Stimulated activated naive CD8-positive, alpha-beta T cell treated with anti-CD3 and anti-CD28 coated beads, Interleukin-15, Interleukin-2, amounts not matched to agents 100 U/mL and 50 U/mL, for 24 hours (primary cell): ENCODE measurements at regions not wholly inside any gene's neighbourhood (a gene's known extent, or its start where the extent isn't known, plus 50 kb on each side); places are given as distances from the start of the nearest gene placed in this dataset.

Experiments used
- ATAC-seq: fragments of 150-1000 bp; cut with Tn5 transposase; one replicate; pipeline ENCODE4 v1.10.0; 2021
- DNase-seq: peaks from one replicate; pipeline ENCODE4 v3.0.0; 2021

- peak; percentile 79 for ATAC-seq
- DNase-seq = no peak
These were observed 208.2 kb downstream of the DLL1 start for GRCh38 chr6:170082531-170083187.

- ATAC-seq (no peak), DNase-seq (no peak)
These were observed 208.8 kb downstream of the DLL1 start for GRCh38 chr6:170082067-170082466.

GRCh38 chr6:170081556-170081955 lies 209.3 kb downstream of the DLL1 start:
- ATAC-seq (no peak), DNase-seq (no peak)

- no peak for DNase-seq
- ATAC-seq = no peak
These were observed 210.0 kb downstream of the DLL1 start for GRCh38 chr6:170080828-170081371.

GRCh38 chr6:170080169-170080827 lies 210.6 kb downstream of the DLL1 start:
- DNase-seq (no peak), ATAC-seq (no peak)

DNA sequence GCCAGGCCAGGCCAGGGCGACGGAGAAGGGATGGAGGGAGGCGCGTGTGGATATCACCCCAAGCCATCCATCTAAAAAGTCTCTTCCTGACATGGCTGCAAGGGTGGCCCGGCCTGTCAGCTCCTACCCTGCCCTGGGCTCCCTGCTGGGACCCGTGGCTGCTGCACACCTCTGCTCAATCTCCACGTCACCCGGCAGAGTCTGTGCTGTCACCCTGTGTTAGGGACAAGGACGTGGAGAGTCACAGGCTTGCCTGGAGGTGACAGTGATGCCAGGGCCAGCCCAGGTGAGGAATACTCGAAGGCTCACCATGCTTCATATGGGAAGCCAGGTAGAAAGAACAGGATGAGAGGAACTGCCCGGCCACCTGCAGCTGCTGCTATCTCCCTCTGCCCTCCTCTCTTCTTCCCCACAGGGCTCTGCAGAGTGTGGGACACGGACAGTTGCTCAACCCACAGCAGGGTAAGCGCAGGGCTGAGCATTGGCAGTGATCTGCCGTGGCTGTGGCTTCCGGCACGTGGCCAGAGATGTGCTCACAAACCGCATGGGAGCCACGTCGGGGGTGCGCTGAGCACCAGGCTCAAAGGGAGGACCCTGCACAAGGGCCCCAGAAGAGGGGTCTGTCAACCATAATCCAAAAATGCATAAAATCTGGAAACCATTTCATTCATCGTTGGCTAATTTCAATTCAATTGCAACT lies 214.3 kb downstream of the DLL1 start:
- no peak for DNase-seq
- no peak for ATAC-seq

DNA sequence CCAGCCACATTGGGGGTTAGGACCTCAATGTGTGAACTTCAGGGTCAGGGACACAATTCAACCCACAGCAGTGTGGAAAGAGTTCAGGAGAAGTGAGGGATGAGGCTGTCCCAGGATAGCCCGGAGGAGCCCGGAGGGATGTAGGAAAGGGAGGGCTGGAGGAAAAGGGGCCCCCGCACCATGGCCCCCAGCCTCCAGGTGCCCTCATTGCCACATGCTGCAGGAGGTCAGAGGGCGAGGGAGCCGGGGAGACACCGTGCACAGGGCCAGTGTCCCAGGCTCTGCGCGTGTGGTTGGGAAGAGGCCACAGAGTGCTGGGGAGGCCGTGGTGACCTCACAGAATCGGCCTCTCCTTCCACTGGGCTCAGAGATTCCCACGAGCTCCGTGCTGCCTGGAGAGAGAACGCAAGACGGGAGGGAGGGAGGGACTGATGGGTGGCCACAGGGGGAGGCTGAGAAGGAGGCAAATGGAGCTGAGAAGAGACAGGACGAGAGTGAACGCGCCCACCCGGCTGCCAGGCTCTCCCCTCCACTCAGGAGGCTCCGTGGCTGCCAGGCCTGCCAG lies 215.1 kb downstream of the DLL1 start:
- ATAC-seq (no peak), DNase-seq (no peak)

GRCh38 chr6:170074907-170075306 lies 216.0 kb downstream of the DLL1 start:
- DNase-seq (no peak), ATAC-seq (no peak)

DNA sequence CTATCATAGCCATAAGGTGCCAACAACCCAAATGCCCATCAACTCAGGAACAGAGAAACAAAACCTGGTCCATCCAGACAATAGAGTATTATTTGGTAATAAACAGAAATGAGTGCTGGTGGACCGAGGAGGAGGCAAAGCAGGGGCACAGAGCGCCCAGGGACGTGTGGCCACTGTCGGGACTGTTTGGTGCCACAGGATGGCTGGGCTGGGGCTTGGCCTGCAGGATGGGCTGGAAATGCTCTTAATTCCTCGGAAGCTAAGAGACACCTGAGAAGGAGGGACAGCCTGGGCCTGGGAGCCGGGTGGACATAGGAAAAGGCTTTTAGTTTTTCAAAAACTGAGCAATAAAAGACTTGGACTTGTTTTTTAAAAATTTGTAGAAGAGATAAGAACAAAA lies 216.4 kb downstream of the DLL1 start:
- ATAC-seq (no peak), DNase-seq (no peak)

DNA sequence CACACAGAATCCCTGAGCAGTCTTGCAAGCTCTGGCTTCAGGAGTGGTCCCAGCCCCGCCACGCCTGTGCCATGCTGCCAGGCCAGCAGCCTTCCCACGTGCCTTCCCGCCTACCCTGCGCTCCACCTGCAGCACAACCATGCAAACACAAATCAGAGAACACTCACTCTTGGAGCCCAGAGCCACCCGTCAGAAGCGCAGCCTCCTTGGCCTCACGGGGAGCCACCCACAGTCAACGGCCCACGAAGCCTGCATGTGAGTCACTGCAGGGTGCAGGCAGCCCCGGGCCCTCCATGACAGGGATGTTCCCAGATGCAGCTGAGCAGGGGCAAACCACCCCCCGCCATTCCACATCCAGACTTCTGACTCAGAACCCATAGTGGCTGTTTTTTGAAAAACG lies 217.0 kb downstream of the DLL1 start:
- no peak for DNase-seq
- ATAC-seq = no peak

DNA sequence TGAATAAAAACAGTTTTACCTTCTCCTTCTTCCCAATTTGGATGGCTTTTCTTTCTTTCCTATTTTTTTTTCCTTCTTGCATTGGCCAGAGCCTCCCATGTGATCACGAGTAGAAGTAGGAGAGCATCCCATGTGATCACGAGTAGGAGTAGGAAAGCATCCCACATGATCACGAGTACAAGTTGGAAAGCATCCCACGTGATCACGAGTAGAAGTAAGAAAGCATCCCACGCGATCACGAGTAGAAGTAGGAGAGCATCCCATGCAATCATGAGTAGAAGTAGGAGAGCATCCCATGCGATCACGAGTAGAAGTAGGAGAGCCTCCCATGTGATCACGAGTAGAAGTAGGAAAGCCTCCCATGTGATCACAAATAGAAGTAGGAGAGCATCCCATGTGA lies 218.6 kb downstream of the DLL1 start:
- no peak for ATAC-seq
- no peak for DNase-seq

GRCh38 chr6:170069611-170070010 lies 221.3 kb downstream of the DLL1 start:
- DNase-seq (no peak), ATAC-seq (no peak)

DNA sequence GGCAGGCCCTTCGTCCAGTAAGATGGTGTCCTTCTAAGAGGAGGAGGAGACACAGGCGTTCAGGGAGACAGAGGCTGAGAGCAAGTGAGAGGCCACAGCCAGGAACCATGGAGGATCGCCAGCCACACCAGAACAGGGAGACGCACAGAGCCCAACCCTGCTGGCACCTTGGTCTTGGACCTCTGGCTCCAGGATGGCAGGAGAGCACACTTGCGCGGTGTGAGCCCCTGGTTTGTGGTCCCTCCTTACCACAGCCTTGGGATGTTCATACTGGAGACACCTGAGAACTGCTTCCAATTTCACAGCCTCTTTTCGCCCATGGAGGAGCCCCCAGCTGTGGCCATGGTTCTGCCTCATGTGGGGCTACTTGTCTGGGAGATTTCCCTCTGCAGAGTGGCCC lies 222.4 kb downstream of the DLL1 start:
- no peak for DNase-seq
- ATAC-seq = no peak

GRCh38 chr6:170067923-170068360 lies 222.9 kb downstream of the DLL1 start:
- no peak for DNase-seq
- no peak for ATAC-seq

GRCh38 chr6:170067181-170067641 lies 223.7 kb downstream of the DLL1 start:
- no peak for DNase-seq

DNA sequence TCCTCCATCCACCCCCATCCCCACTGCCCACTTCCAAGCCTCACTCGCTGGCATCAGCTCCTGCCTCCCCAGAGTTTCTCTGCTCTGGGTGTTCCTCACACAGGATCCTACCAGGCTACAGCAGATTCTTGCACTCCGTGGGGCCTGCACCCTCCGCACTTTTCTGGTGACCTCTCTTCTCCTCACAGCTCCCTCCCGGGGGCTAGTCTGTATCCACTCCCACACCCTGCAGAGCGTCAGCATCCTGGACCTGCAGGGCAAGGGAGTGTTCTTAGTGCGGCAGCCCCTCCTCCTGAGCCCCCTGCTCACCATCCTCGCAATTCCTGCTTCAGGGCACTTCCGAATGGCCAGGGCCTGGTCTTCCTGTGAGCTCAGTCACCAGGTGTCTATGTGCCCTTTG lies 224.2 kb downstream of the DLL1 start:
- DNase-seq = no peak
- no peak for ATAC-seq

More at GRCh38 chr6:170067181-170067641, 223.7 kb downstream of the DLL1 start:
- ATAC-seq = no peak

GRCh38 chr6:170063851-170064602 lies 226.9 kb downstream of the DLL1 start:
- DNase-seq (no peak), ATAC-seq (no peak)

DNA sequence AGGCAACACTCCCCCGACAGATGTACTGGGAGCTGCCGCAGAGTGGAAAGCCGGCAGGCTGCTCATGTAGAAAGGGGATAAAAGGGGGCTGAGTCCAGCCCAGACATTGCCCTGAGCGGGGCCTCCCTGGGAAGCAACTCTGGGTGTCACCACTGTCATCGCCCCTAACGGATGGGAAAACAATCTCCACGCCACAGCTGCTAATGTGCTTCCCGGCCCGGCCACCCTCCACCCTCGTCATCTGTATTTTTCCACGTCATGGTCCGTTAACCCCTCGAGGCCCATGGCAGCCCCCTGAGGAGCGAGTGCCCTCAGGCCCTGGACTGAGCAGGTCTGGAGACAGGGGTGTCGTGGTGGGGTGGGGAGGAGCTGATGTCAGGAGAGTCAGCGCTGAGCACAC lies 227.4 kb downstream of the DLL1 start:
- ATAC-seq (no peak), DNase-seq (no peak)

- no peak for ATAC-seq
- DNase-seq = no peak
These were observed 228.0 kb downstream of the DLL1 start for GRCh38 chr6:170062915-170063241.

- ATAC-seq = no peak
- no peak for DNase-seq
These were observed 228.5 kb downstream of the DLL1 start for GRCh38 chr6:170062209-170062914.

DNA sequence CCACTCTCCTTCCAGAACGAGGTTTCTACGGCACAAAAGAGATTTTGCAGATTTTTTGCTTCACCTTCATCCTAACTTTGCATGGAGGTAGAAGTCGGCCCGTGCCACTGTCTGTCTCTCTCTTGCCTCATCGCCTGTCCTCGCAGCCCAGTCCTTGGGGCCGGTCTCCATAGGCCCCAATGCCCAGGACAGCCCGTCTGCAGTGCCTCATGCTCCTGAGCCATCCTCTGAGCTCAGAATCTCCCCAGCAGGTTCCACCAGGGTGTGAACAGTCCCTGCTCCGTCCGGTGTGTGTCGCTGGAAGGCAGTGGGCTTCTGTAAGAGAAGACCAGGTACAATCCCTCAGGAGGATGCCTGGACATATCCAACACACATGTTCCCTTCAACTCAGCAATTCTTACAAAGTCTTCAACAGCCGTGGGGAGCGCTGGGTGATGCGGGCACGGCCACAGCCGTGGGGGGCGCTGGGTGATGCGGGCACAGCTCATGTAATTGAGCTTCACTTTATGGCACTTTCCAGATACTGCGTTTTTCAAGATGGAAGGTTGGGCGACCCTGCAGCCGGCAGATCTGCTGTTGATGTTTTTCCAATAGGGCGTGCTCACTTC lies 231.9 kb downstream of the DLL1 start:
- ATAC-seq (no peak), DNase-seq (no peak)
